HepG2 (cell line): ENCODE measurements at regions not wholly inside any gene's neighbourhood (a gene's known extent, or its start where the extent isn't known, plus 50 kb on each side); places are given as distances from the start of the nearest gene placed in this dataset.

Experiments used
- FOXP4 ChIP-seq: sonication (generic); formaldehyde crosslinking; IDR thresholded peaks from 2 replicates; pipeline ENCODE4 v1.4.0; 2020; ENCODE audit warnings: missing genetic modification reagents
- KDM5A ChIP-seq: fragments of 200-600 bp; sonication (generic); IDR thresholded peaks from 2 replicates; pipeline ENCODE4 v1.7.0; 2018; ENCODE audit warnings: antibody characterized with exemption, mild to moderate bottlenecking, low read length, borderline replicate concordance
- NR3C1 ChIP-seq: sonication (generic); formaldehyde crosslinking; IDR thresholded peaks from 2 replicates; pipeline ENCODE4 v1.4.0; 2020; ENCODE audit warnings: missing genetic modification reagents
- ZBTB4 ChIP-seq: sonication (generic); formaldehyde crosslinking; IDR thresholded peaks from 2 replicates; pipeline ENCODE4 v1.4.0; 2020; ENCODE audit warnings: missing genetic modification reagents, mild to moderate bottlenecking, borderline replicate concordance
- ZNF124 ChIP-seq: sonication (generic); formaldehyde crosslinking; IDR thresholded peaks from 2 replicates; pipeline ENCODE4 v1.4.0; 2020; ENCODE audit warnings: missing genetic modification reagents
- ZNF619 ChIP-seq: sonication (generic); formaldehyde crosslinking; IDR thresholded peaks from 2 replicates; pipeline ENCODE4 v1.4.0; 2020; ENCODE audit warnings: mild to moderate bottlenecking, missing genetic modification reagents
- ZNF660 ChIP-seq: sonication (generic); formaldehyde crosslinking; IDR thresholded peaks from 2 replicates; pipeline ENCODE4 v1.5.1; 2020; ENCODE audit warnings: mild to moderate bottlenecking, low read depth, missing genetic modification reagents, borderline replicate concordance

- TF ChIP-seq ZNF124 (CRISPR knock-in tag) = no peak
- TF ChIP-seq ZNF619 (CRISPR knock-in tag) = no peak
- no peak for TF ChIP-seq ZNF660 (CRISPR knock-in tag)
- TF ChIP-seq ZBTB4 (CRISPR knock-in tag) = no peak
- no peak for TF ChIP-seq FOXP4
- no peak for TF ChIP-seq NR3C1 (CRISPR knock-in tag)
- TF ChIP-seq KDM5A = no peak
Observed at GRCh38 chr7:32257621-32258020, 187.4 kb upstream of the PDE1C start.
